GM19351 (cell line): ENCODE measurements at regions not wholly inside any gene's neighbourhood (a gene's known extent, or its start where the extent isn't known, plus 50 kb on each side); places are given as distances from the start of the nearest gene placed in this dataset.
A peak's percentile ranks its signal among the peaks of the same experiment; 100 is the strongest.

ENCODE experiments used
- ATAC-seq: cut with Tn5 transposase; IDR thresholded peaks from one replicate; pipeline ENCODE4 v1.9.1; 2021; ENCODE audit warnings: mild to moderate bottlenecking, moderate library complexity; ENCODE audit not compliant: unreplicated experiment

- ATAC-seq = no peak
Observed at GRCh38 chr4:111681751-111682150, 463.5 kb upstream of the FAM241A start.

- no peak for ATAC-seq
Observed at GRCh38 chr4:111685205-111685604, 460.0 kb upstream of the FAM241A start.

GRCh38 chr4:111689214-111689613 lies 456.0 kb upstream of the FAM241A start:
- ATAC-seq = no peak

GRCh38 chr4:111689731-111690130 lies 455.5 kb upstream of the FAM241A start:
- ATAC-seq = no peak

GRCh38 chr4:111693758-111694157 lies 451.5 kb upstream of the FAM241A start:
- ATAC-seq = no peak

GRCh38 chr4:111695677-111696076 lies 449.6 kb upstream of the FAM241A start:
- no peak for ATAC-seq

- ATAC-seq = no peak
Observed at GRCh38 chr4:111696505-111696904, 448.7 kb upstream of the FAM241A start.

- no peak for ATAC-seq
Observed at GRCh38 chr4:111697176-111697942, 447.9 kb upstream of the FAM241A start.

- ATAC-seq = no peak
Observed at GRCh38 chr4:111698361-111698760, 446.9 kb upstream of the FAM241A start.

GRCh38 chr4:111699165-111699564 lies 446.1 kb upstream of the FAM241A start:
- ATAC-seq = no peak

GRCh38 chr4:111701102-111701501 lies 444.2 kb upstream of the FAM241A start:
- ATAC-seq = no peak

GRCh38 chr4:111707491-111707890 lies 437.8 kb upstream of the FAM241A start:
- no peak for ATAC-seq

- ATAC-seq = no peak
Observed at GRCh38 chr4:111712093-111712677, 433.1 kb upstream of the FAM241A start.

GRCh38 chr4:111713276-111713675 lies 432.0 kb upstream of the FAM241A start:
- ATAC-seq = no peak

- ATAC-seq = no peak
Observed at GRCh38 chr4:111717921-111718320, 427.3 kb upstream of the FAM241A start.

GRCh38 chr4:111718763-111719559 lies 426.3 kb upstream of the FAM241A start:
- ATAC-seq = no peak

GRCh38 chr4:111720866-111721265 lies 424.4 kb upstream of the FAM241A start:
- no peak for ATAC-seq

GRCh38 chr4:111722213-111722720 lies 423.0 kb upstream of the FAM241A start:
- ATAC-seq = no peak

GRCh38 chr4:111736516-111736915 lies 408.7 kb upstream of the FAM241A start:
- ATAC-seq = no peak

GRCh38 chr4:111744847-111745246 lies 400.4 kb upstream of the FAM241A start:
- ATAC-seq = no peak

GRCh38 chr4:111748157-111748556 lies 397.1 kb upstream of the FAM241A start:
- ATAC-seq = no peak

GRCh38 chr4:111754003-111754402 lies 391.3 kb upstream of the FAM241A start:
- ATAC-seq = peak; percentile 68
